ENCODE measurements at regions not wholly inside any gene's neighbourhood (a gene's known extent, or its start where the extent isn't known, plus 50 kb on each side); places are given as distances from the start of the nearest gene placed in this dataset.

- TF ChIP-seq CTCF (IDR thresholded peaks at IDR 0.05; ENCODE audit: borderline replicate concordance, control extremely low read depth, extremely low read depth, insufficient read depth, missing control alignments): no peak
- in situ Hi-C loops (cut with MboI; ENCODE audit: low sequenced_read_pairs, unreplicated experiment): no loop called here
- DNase-seq (ENCODE audit: low spot score): no peak
Measured at GRCh38 chr12:47350062-47350408, 270.3 kb upstream of the AMIGO2 start.

- DNase-seq (ENCODE audit: low spot score): no peak
- TF ChIP-seq CTCF (IDR thresholded peaks at IDR 0.05; ENCODE audit: borderline replicate concordance, control extremely low read depth, extremely low read depth, insufficient read depth, missing control alignments): no peak
- in situ Hi-C loops (cut with MboI; ENCODE audit: low sequenced_read_pairs, unreplicated experiment): no loop called here
Measured at GRCh38 chr12:47349137-47350061, 269.6 kb upstream of the AMIGO2 start.

- no peak for TF ChIP-seq CTCF (IDR thresholded peaks at IDR 0.05; ENCODE audit: borderline replicate concordance, control extremely low read depth, extremely low read depth, insufficient read depth, missing control alignments)
- DNase-seq (ENCODE audit: low spot score): no peak
- in situ Hi-C loops (cut with MboI; ENCODE audit: low sequenced_read_pairs, unreplicated experiment): no loop called here
Measured at GRCh38 chr12:47348206-47348605, 268.4 kb upstream of the AMIGO2 start.

- in situ Hi-C loops (cut with MboI; ENCODE audit: low sequenced_read_pairs, unreplicated experiment): no loop called here
- DNase-seq (ENCODE audit: low spot score): no peak
- TF ChIP-seq CTCF (IDR thresholded peaks at IDR 0.05; ENCODE audit: borderline replicate concordance, control extremely low read depth, extremely low read depth, insufficient read depth, missing control alignments): no peak
Measured at GRCh38 chr12:47346251-47347019, 266.7 kb upstream of the AMIGO2 start.

- TF ChIP-seq CTCF (IDR thresholded peaks at IDR 0.05; ENCODE audit: borderline replicate concordance, control extremely low read depth, extremely low read depth, insufficient read depth, missing control alignments): no peak
- no peak for DNase-seq (ENCODE audit: low spot score)
- in situ Hi-C loops (cut with MboI; ENCODE audit: low sequenced_read_pairs, unreplicated experiment): no loop called here
Measured at GRCh38 chr12:47343684-47344567, 264.2 kb upstream of the AMIGO2 start.

GRCh38 chr12:47340411-47341015 lies 260.8 kb upstream of the AMIGO2 start:
- in situ Hi-C loops (cut with MboI; ENCODE audit: low sequenced_read_pairs, unreplicated experiment): no loop called here
- no peak for DNase-seq (ENCODE audit: low spot score)
- no peak for TF ChIP-seq CTCF (IDR thresholded peaks at IDR 0.05; ENCODE audit: borderline replicate concordance, control extremely low read depth, extremely low read depth, insufficient read depth, missing control alignments)
